DOHH2 (cell line): ENCODE measurements at regions not wholly inside any gene's neighbourhood (a gene's known extent, or its start where the extent isn't known, plus 50 kb on each side); places are given as distances from the start of the nearest gene placed in this dataset.

Source experiments
- H3F3A ChIP-seq: fragments of 200-600 bp; sonication (generic), shearing (Covaris generic); 2 replicates; pipeline ENCODE4 v1.6.0; 2016; ENCODE audit warnings: antibody characterized with exemption, mild to moderate bottlenecking; ENCODE audit not compliant: control insufficient read depth, insufficient read depth
- H3K27ac ChIP-seq: fragments of 200-600 bp; sonication (generic); 2 replicates; pipeline ENCODE4 v1.5.1; 2014; ENCODE audit warnings: low read depth, mild to moderate bottlenecking, low read length, moderate library complexity
- H3K27me3 ChIP-seq: fragments of 200-600 bp; sonication (generic); 2 replicates; pipeline ENCODE4 v1.6.1; 2014; ENCODE audit warnings: mild to moderate bottlenecking, low read length, mixed read lengths; ENCODE audit not compliant: control insufficient read depth
- H3K36me3 ChIP-seq: fragments of 200-600 bp; sonication (generic); 2 replicates; pipeline ENCODE4 v1.6.1; 2014; ENCODE audit warnings: mild to moderate bottlenecking, low read length, moderate library complexity, mixed read lengths; ENCODE audit not compliant: control insufficient read depth
- H3K4me1 ChIP-seq: fragments of 200-600 bp; sonication (generic); 2 replicates; pipeline ENCODE4 v1.6.1; 2014; ENCODE audit warnings: mild to moderate bottlenecking, low read length, mixed read lengths; ENCODE audit not compliant: control insufficient read depth
- H3K4me2 ChIP-seq: fragments of 200-600 bp; sonication (generic); 2 replicates; pipeline ENCODE4 v1.6.0; 2014; ENCODE audit warnings: mild to moderate bottlenecking, low read length, moderate library complexity
- H3K4me3 ChIP-seq: fragments of 200-600 bp; sonication (generic); 2 replicates; pipeline ENCODE4 v1.5.1; 2014; ENCODE audit warnings: mild to moderate bottlenecking, low read length, mixed read lengths
- H3K79me2 ChIP-seq: fragments of 200-600 bp; sonication (generic); 2 replicates; pipeline ENCODE4 v1.6.1; 2014; ENCODE audit warnings: mild to moderate bottlenecking, low read length, mixed read lengths; ENCODE audit not compliant: control insufficient read depth
- H3K9me2 ChIP-seq: fragments of 200-600 bp; sonication (generic); replicated peaks from 2 replicates; pipeline ENCODE4 v1.6.1; 2014; ENCODE audit warnings: mild to moderate bottlenecking, low read length, mixed read lengths; ENCODE audit not compliant: control insufficient read depth
- H3K9me3 ChIP-seq: fragments of 200-600 bp; sonication (generic); 2 replicates; pipeline ENCODE4 v1.6.1; 2014; ENCODE audit warnings: antibody characterized with exemption, low read length, mixed read lengths; ENCODE audit not compliant: control insufficient read depth, insufficient read depth
- H4K20me1 ChIP-seq: fragments of 200-600 bp; sonication (generic); 2 replicates; pipeline ENCODE4 v1.6.0; 2014; ENCODE audit warnings: low read depth, mild to moderate bottlenecking, antibody characterized with exemption, low read length, moderate library complexity; ENCODE audit not compliant: control insufficient read depth, insufficient read depth
- CTCF ChIP-seq: fragments of 200-600 bp; sonication (generic); IDR thresholded peaks from one replicate; pipeline ENCODE4 v1.5.1; 2014; ENCODE audit warnings: antibody characterized with exemption, mild to moderate bottlenecking, low read depth, low read length; ENCODE audit not compliant: poor library complexity, severe bottlenecking
- EZH2phosphoT487 ChIP-seq: fragments of 200-600 bp; sonication (generic); IDR thresholded peaks from 2 replicates; pipeline ENCODE4 v1.6.1; 2017; ENCODE audit warnings: borderline replicate concordance, mild to moderate bottlenecking, antibody characterized with exemption, low read length, moderate library complexity, mixed read lengths

GRCh38 chr11:70489276-70489675 lies 90.9 kb downstream of the CTTN start:
- Histone ChIP-seq H4K20me1 (no peaks in the 10 kb centered on the region), H3F3A (no peaks in the 10 kb centered on the region), H3K9me2 (no peaks in the 10 kb centered on the region), H3K4me1 (no peaks in the 10 kb centered on the region), H3K4me3 (no peak overlapping the region), H3K9me3 (no peaks in the 10 kb centered on the region), H3K27me3 (no peaks in the 10 kb centered on the region), H3K27ac (no peak overlapping the region), H3K4me2 (no peak overlapping the region), H3K79me2 (no peaks in the 10 kb centered on the region), H3K36me3 (no peaks in the 10 kb centered on the region)
- TF ChIP-seq CTCF (no peak), EZH2phosphoT487 (no peak)

GRCh38 chr11:70490208-70490607 lies 91.9 kb downstream of the CTTN start:
- Histone ChIP-seq H4K20me1 (no peaks in the 10 kb centered on the region), H3K4me3 (no peak overlapping the region), H3K79me2 (no peaks in the 10 kb centered on the region), H3K27ac (no peak overlapping the region), H3K36me3 (no peaks in the 10 kb centered on the region), H3K9me3 (no peaks in the 10 kb centered on the region), H3K9me2 (no peaks in the 10 kb centered on the region), H3K4me2 (no peak overlapping the region), H3K4me1 (no peaks in the 10 kb centered on the region), H3F3A (no peaks in the 10 kb centered on the region), H3K27me3 (no peaks in the 10 kb centered on the region)
- TF ChIP-seq EZH2phosphoT487, result no peak
- no peak for TF ChIP-seq CTCF

GRCh38 chr11:70490723-70491558 lies 92.6 kb downstream of the CTTN start:
- Histone ChIP-seq H3K4me2 (no peak overlapping the region), H3K27me3 (no peaks in the 10 kb centered on the region), H3K27ac (no peak overlapping the region), H3K9me2 (no peaks in the 10 kb centered on the region), H3K79me2 (no peaks in the 10 kb centered on the region), H3F3A (no peaks in the 10 kb centered on the region), H3K9me3 (no peaks in the 10 kb centered on the region), H3K36me3 (no peaks in the 10 kb centered on the region), H3K4me1 (no peaks in the 10 kb centered on the region), H3K4me3 (no peak overlapping the region), H4K20me1 (no peaks in the 10 kb centered on the region)
- TF ChIP-seq CTCF (no peak), EZH2phosphoT487 (no peak)
